HG03469 (cell line): ENCODE measurements at regions not wholly inside any gene's neighbourhood (a gene's known extent, or its start where the extent isn't known, plus 50 kb on each side); places are given as distances from the start of the nearest gene placed in this dataset.

Source experiments
- ATAC-seq: cut with Tn5 transposase; IDR thresholded peaks from one replicate; pipeline ENCODE4 v1.9.1; 2021; ENCODE audit warnings: mild to moderate bottlenecking, moderate library complexity, moderate number of reproducible peaks; ENCODE audit not compliant: unreplicated experiment

DNA sequence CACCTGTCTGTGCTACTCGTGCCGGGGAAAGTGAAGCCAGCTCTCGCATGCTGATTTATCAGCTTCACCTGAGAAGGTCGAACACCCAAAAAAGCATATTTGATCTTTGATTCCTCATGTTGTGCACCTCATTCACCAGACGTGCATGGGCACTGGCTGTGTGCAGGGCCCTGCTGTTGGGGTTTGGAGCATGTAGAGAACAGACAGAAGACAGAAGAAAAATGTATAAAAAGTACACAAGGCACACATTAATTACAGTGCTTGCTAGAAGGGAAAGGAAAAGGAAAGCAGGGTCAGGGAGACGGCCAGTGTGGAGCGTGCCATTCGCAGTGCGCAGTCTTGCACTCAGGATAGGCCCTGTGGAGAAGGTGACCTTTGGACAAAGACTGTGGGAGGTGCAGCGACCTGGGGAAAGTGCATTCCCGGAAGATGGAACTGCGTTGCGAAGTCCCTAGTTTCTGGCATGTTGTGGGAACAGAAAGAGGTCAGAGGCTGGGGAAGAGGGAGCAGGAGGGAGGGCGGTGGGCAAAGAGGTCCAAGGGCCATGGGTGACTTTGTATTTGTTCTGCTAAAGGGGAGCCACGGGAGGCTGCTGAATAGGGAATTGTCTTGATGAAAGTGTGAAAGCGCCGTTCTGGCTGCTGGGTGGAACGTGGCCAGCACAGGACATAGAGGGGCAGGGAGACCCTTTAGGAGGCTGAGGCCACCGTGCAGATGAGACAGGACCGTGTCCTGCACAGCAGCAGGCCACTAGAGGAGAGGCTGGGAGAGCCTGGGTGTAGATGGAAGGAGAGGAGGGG lies 232.8 kb downstream of the GLRX3 start:
- ATAC-seq, result no peak

DNA sequence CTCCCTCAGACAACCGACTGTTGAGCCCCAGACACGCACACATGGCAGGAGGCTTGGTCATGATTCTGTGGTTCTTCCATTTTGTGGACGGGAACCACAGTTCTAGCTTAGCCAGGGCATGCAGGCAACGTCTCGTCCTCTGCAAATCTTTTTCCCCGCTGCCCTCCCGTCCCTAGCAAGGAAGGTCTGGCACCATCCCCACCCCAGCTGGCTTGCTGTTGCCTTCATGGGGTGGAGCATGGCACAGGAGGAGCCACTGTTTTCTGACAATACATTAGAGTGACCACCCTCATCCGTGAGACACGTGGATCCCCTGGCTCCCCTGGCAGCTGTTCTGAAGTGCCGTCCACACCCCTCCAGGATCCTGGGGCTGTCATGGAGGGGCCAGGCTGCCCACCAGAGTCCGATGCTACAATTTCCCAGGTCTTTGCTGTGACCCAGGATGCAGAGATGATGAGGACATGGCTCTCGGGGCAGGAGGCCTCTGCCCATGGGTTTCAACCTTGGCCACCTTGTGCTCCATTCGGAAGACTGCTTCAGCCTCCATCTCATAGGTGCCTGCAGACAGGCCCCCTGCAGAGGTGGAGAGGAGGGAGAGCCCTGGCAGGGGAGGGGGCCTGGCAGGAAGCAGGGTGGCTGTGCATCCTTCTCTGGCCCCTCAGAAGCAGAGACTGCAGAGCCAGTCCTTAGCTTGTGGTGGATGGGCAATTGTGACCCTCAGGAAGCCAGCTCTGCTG lies 233.6 kb downstream of the GLRX3 start:
- no peak for ATAC-seq

DNA sequence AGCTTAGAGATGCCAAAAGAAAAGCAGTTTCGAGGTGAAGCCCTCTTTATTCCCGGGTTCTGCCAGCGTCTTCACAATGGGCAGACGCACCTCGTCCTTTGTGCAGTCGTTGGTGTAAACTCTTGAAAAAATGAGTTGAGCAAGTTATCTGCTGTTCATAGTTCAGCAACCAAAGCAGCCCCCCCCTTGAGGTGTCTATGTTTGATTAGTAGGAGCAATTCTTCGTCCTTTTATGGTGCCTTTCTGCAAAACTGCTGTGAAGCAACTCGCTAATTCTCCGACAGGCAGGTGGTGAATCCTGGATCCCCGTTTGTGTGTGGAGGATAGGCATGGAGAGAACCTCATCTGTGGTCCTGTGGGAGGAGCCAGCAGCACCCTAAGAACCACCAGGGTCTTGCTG lies 234.5 kb downstream of the GLRX3 start:
- ATAC-seq, result no peak

DNA sequence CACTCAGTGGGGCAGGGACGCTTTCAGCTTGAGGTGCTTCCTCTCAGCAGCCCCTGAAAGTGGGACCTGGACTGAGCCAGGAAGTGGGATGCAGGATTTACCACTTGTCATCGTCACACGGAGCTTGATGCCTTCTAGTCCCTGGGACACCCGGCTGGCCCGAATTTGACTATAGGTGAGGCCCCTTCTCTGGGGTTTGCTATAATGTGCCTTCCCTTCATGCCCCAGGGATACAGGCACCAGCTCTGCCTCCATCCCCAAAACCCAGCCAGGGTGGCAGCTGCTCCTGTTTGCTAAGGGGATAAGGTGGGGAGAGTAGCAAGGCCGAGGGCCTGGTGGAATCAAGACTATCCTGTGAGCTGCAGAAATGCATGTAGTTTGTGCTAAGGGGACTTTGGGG lies 235.0 kb downstream of the GLRX3 start:
- ATAC-seq, result no peak

DNA sequence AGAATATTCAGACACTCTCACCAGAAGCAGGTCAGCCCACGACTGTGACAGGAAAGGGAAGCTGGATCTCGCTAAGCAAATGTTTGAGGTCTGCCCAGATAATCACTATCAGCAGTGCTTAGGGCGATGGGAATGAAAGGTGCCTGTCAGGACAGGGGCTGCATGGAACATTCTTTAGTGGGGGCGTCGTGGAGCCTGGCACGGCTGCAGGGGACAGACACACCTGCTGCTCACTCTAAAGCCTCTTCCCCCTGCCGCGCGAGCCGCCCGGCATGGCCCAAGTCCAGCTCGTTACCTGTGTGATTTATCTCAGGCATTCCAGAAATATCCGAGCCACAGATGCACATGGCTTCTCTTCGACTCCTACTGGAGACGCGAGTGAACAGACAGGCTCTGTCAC lies 235.5 kb downstream of the GLRX3 start:
- no peak for ATAC-seq

DNA sequence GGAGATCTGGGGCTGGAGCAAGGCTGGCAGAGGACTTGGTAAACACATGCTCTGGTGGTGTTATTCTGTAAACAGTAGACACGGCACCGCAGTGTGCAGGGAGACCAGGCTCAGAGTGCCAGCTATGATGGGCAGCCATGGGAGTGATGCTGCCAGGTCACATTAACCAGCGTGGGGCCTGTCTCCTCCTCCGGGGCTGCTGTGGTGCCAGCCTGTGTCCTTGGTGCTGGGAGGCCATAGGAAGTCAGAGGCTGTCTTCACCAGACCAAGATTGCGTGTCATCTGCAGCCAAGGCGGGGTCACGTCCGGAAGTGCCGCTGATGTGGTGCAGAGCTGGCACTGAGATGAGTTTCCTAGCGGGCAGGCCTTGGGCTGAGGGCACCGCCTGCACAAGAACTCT lies 236.0 kb downstream of the GLRX3 start:
- no peak for ATAC-seq

DNA sequence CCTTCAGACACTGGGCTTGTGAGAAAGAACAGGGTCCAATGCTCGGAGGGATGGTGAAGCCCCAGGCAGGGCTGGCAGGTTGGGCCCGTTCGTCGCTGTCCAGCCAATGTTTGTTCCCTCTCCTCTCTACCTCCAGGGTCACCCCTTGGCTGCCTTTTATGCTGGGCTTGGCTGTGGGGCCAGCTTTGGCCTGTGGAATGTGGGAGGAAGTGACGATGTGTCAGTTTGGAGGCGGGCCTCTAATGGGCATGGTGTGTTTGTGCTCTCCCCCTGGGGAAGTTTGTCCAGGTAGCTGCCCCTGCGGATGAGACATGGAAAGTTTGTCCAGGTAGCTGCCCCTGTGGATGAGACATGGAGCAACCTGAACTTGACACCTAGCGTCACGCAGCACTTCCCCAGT lies 236.7 kb downstream of the GLRX3 start:
- no peak for ATAC-seq

DNA sequence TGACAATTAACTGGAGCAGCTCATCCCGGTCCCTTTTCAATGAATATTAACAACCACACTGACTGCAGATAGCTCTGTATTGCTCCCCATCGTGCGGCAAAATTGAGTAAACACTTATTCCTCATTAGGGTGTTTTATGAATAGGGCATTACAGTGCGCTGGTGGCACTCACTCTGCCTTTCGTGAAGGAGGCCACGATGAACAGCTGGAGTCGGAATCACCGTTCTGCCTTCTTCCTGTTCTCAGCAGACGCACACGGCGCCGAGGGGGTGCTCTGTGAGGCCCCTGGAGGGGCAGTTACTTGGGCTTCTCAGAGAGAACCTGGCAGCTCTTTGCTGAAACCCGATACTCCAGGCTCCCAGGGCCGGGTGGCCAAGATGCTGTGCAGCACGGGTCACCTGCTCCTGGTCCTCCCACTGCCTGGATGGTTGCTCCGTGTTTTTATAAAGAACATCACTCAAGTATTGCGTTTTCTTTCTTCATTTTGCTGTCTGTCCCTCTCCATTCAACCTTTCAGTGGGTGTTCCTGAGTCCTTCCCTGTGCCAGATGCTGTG lies 241.9 kb downstream of the GLRX3 start:
- ATAC-seq, result no peak

DNA sequence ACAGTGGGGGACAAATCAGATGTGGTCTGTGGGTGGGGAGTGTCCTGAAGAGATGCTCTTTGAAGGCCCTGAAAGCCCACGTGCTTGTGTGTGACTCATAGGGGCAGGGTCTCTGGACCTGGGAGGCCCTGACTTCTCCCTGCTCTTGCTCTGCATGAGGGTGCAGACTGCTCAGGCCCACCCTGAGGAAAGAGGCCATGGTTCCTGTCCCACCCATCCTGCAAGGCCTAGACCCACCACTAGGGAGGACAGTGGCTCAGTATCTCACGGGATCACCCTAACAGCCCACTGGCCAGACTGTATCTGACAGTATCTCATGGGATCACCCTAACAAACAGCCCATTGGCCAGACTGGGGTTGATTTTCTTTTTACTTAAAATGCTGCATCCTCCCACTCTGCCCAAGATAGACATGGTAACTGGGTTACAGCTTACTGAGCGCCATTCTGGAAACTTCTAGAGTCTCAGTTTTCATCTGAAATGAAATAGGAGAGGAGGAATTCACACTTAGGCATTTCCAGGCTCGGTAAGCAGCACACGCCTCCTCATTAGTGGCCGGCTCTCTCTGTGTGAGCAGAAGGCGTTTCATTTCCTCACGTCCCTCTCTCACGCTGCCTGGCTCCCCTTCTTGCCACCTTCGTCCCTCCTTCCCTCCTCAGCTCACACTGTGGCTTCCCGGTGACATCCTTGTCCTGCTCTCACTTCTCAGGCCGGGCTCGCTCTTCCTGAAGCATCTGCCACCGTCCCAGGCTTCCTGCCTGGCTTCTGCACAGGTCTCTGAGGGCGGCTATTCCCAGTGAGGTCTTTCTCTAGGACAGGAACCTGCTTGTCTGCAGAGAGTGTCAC lies 242.6 kb downstream of the GLRX3 start:
- no peak for ATAC-seq

DNA sequence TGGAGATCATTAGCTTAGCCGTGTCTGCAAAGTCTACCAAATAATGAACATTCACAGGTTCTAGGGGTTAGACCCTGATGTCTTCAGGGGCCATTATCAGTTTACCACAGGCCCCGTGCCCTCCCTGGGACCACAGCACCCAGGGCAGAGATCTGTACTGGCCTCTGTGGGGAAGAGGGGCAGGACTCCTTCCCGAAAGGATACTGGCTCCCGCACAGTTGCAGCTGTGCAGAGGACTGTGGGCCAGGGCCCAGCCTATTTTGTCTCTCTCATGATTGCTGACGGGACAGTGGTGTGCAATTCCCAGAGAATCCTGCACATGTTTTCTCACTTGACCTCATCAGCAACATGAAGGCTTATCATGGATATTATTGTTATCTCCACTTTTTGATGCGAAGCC lies 243.9 kb downstream of the GLRX3 start:
- no peak for ATAC-seq

DNA sequence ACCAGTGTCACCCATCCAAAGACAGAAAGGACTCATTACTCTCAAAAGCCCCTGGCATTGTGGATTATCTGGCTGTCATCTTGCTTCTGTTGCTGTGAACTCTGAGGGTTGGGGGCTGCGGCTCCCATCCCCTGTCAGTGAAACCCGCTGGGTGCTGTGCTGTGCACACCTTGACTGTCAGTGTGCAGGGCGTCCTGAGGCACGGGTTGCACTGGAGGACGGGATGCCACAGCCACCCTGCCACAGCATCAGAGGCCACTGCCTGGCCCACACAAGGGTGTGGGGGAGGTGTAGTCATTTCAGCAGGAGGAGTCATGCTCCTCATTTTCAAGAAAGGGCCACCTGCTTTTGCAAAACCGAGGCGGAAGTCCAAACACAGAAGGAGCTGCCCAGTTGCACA lies 245.8 kb downstream of the GLRX3 start:
- ATAC-seq, result no peak

DNA sequence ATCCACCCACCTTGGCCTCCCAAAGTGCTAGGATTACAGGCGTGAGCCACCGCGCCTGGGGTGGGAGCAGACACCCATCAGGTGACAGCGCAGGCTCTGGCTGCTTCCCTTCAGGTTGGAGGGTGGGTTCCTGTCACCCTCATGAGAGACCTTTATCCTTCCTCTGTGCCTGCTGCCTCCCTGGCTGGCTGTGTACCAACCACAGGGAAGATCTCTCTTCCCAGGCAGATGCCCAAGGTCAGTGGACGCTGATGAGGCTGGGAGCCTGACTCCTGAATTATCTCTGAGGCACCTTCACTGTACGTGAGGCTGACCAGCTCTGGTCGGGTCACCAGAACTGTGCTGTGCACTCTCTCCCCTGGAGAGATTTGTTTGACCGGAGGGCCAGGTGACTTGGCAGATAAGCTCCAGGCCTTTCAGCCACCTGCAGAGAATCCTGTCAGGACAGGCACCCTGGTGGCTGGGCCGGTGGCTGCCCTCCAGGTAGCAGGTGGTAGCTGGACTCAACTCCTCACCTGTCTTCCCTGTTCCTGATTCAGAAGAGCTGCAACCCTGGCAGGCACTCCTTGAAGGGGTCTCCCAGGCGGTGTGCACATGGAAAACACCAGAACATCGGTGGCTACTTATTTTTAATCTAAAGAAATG lies 251.9 kb downstream of the GLRX3 start:
- ATAC-seq, result no peak

DNA sequence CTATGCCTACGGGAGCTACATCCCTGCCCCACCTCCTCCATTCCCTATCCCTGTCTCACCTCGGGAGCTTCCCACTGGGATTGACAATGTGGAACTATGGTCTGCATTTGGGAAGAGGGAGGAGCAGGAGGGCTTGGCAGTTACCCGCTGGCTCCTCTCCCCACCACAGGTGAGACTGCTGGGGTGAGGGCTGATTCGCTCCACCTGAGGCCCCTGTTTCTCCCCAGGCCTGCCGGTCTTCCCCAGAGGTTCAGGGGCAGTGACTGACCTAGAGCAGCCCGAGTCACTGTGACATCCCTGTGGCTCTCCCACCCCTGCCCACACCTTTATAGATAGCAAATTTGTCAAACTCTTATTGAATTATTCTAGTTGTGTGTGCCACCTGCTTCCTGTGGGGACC lies 252.6 kb downstream of the GLRX3 start:
- ATAC-seq, result no peak

DNA sequence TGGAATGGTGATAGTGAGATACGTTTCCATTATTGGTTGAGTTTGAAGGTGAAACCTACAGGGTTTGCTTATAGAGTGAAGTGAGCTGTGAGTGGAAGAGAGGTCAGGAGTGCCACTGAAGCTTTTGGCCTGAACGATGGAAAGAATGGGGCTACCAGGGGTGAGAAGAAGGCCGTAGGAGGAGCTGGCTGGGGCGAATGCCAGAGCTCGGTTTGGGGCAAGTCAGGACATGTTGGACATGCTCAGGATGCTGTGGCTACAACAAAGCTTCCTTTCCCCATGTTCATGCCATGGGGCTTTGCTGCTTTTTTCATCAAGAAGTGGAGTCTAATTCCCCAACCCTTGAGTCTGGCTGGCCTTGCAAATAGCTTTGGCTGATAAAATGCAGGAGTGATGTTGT lies 253.7 kb downstream of the GLRX3 start:
- ATAC-seq, result no peak

DNA sequence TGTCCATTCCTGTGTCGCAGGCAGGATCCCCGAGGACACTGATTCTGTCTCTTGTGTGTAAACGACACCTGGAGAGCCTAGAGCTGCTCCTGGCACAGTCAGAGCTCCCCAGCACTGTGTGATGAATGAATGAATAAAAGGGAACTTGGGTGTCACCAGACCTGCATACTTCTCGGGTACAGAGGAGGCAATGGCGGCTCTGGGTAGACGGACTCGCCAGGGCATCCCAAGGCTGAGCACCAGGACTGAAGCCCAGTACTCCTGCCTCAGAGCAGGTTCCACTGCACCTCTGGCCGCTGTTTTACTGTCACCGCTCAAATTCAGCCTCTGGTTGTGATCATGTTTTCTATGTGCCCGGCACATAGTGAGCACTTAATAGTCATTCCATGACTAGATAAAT lies 255.8 kb downstream of the GLRX3 start:
- ATAC-seq, result no peak

DNA sequence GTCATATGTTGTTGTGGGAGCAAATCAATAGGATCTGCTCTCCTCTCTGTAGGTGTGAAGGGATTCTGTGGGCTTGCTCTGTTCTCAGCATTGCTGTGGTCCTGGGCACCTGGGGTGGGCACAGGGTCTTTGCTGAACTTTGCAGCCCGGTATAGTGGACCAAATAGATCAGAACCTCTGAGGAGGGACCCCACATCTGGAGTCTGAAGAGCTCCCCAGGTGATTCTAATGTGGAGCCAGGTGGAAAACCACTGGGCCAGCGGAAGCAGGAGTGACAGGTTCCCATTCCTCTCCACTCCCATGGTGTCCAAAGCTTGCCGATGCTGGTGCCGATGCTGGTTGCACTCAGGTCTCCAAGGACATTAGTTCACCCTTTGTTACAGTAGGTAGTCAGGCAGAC lies 257.2 kb downstream of the GLRX3 start:
- ATAC-seq, result no peak

DNA sequence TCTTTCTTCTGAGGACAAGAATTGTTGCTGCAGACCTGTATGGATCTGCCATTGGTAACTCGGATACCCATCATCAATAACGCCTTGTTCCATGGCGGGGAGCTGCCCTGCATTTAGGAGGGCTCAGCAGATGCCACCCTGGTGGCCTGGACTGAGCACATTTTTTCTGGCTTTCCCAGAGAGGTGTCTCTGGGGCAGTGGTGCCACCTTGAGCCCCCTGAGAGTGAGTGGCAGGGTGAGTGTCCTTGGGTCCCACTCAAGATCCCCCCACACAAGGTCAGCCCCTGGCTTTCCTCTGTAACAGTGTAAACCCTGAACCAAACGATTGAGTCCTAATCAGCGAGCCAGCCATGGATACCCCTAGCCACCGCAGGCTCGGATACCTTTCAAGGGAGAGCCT lies 258.6 kb downstream of the GLRX3 start:
- ATAC-seq, result no peak

DNA sequence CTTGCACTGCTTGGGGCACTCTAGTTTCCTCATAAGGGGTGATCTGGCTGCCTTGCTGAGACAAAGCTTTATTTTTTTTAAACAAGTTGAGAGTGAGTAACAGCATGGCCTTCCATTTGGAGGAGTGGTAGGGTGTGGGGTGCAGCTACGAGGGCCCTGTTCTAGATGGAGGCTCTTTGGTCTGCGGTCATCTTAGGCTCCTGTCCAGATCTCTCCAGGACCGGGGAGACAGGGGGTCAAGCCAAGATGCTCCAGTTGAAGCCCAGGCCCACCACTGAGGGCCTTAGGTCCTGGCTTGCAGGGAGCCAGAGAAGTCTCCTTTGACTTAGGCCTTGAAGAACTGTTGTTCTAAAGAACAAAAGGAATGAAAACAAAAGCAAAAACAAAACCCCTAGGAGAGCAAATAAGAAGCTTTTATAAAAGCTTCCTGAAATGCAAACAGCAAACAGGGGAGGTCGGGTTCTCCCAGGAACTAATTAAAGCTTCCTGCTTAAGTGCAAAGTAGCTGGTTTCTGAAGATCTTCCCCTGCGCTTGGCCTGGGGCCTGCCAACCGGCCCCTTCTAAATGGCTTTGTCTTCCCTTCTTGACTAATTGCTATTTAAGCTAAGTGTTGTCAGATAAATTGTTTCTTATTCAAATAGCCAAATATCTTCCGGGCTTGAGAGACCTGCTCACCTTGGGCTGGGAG lies 259.2 kb downstream of the GLRX3 start:
- no peak for ATAC-seq

DNA sequence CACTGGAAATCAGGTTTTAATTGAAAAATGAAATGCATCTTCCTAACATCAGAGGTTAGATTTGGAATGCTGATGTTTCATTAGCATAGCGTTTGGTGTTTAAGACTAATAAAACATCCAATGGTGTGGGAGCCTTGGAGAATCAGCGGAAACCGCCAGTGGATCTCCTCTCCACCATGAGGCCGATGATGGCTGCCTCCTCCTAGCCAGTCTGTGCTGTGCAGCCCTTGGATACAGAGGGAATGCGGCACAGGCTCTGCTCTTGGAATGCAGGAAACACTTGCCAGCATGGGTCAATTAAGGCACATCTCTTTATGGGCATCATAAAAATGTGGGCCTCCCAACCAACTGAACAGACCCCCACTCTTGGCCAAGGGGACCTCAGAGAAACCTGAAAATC lies 259.9 kb downstream of the GLRX3 start:
- ATAC-seq, result no peak
